ENCODE measurements at regions not wholly inside any gene's neighbourhood (a gene's known extent, or its start where the extent isn't known, plus 50 kb on each side); places are given as distances from the start of the nearest gene placed in this dataset.
"Not testable (repeated sequence)": the region's sequence is repeated elsewhere in the genome, so short reads cannot be mapped to it uniquely, and the experiment has no call there.

DNA sequence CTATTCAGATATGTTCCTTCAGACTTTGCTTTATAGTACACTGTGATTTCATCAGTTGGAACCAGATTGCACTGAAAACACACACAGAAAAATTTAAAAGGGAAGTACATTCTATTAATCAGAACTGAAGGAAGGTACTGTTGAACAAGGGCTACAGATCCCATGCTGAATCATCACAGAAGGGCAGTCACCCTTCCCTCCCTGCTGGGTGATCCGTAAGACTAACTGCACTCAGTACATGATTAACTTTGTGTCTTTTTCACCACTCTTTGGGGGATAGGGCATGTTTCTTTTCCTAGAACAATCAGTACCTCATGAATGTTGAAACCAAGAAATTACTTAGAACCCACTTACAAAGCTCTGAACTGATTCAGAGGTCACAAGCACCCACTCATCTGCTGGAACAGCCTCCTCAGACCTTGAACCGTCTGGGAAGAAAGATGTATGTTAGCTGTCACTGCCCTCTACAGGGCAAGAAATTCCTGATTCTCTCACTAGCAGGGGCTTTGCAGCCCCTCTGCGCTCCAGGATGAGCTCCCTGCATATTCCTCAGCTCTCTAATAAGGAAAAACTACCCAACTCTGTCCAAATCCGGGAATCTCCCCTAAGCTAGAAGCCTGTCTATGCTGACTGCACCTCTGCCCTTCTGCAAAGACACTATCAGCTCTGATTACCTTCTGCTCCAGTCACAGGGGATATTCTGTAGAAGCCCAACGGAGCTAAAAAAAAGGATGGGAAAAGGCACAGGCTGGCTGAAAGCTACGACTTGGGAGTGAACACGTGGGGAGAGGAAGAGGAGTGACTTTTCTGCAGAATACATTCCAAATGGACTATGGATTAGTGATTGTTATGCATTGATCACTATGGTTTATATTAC, 51.0 kb downstream of the IARS1 start:
- DNase-seq: no peak

DNA sequence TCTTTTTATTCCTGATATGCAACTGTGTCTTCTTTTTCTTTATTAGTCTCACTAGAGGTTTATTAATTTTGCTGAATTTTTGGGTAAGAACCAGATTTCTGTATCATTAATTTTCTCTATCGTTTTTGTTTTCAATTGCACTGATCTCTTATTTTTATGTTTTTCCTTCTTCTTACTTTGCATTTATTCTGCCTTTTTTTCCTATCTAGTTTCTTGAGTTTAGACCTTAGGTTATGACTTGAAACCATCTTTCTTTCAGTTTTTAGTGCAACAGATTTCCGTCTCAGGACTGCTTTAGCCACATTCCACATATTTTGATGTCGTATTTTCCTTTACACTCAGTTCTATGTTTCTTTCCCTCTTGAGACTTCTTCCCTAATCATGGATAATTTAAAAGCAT, 56.6 kb downstream of the IARS1 start:
- DNase-seq: no peak

DNA sequence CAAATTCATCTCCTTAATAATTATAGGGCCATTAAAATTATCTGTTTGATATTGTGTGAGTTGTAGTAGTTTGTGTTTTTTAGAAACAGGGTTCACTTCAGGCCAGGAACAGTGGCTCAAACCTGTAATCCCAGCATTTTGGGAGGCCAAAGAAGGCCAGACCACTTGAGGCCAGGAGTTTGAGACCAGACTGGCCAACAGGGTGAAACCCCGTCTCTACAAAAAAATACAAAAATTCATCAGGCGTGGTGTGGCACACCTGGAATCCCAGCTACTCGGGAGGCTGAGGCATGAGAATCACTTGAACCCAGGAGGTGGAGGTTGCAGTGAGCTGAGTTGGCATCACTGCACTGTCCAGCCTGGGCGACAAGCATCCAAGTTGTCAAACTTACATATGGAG, 57.0 kb downstream of the IARS1 start:
- no peak for DNase-seq

DNA sequence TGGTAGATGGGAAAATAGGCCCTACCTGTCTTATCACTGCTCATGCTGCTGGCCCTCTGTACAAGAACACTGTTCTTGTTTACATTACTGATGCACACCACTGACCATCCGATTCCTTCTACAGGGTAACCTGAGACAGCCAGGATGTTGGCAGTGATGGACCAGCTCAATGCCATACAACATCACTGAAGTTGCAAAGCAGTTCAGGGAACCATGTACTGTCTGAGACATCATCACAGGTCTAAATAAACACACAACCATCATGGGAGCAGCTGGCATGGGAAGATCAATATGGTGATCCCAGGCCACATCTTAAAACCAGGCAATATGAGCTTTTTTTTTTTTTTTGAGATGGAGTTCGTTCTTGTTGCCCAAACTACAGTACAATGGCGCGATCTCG, 59.0 kb downstream of the IARS1 start:
- DNase-seq: no peak

DNA sequence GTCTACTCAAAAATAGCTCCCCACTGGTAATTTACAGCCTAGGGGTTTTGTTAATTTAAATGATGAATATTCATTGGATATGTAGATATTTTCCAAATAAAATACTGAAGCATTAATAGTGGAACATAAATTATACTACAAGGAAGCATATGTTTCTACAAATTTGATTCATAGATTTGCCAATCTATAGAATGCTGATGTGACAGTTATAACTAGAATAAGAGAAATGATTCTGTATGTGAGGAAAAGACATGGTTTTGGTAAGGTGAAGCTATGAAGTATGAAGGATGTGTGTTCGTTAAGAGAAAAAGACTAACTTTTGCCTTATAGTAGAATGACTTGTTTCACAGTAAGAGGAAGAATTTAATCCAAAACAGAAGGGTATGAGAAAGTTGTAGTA, 61.3 kb downstream of the IARS1 start:
- no peak for DNase-seq

DNA sequence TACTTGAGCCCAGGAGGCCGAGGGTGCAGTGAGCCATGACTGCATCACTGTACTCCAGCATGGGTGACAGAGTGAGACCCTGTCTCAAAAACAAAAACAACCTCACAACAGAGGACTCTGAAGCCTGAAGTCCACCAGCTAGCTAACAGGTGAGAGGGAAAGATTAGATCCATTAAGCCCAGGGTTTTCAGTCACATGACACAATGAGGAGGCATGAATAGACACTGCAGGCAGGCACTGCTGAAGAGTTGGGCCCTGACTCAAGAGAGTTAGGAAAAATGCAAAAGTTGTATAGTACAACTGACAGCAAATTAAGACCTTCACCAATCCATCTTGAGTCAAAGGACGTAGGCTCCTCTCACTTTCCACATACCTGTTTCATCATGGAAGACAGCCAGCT, 64.9 kb downstream of the IARS1 start:
- DNase-seq: no peak

DNA sequence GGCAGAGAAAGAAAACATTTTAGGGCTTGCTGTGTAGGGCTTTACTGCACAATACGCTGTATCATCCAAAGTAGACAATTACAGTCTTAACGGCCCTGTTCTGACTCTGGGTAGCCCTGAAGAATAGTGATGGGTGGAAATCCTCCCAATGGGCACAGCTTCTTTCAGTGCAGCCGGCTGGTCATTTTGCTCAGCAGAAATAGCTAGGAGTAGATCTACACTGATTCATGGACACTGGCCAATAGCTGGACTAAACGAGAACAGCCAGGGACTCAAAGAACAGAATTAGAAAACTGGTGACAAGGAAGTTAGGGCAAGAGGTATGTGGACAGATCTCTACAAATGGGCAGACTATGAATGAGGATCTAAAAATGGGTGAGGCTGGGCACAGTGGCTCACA, 69.3 kb downstream of the IARS1 start:
- DNase-seq: no peak

DNA sequence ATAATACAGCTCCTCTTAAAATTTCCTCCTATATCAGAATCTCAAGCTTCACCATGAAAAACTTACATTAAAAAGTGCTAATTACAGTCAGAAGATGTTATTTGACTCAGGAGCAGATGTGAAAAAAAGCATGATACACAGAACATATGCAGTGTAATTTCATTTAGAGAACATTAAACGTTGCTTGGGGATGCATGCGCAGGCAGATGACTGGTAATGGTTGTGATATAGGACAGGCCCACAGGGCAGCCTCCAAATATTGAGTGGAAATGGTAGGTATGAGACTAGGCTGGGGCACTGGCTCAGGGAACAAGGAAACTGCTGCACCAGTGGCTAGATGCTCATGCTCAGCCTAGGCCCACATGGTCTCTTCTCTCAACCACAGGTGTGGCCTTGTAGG, 69.7 kb downstream of the IARS1 start:
- DNase-seq: no peak

DNA sequence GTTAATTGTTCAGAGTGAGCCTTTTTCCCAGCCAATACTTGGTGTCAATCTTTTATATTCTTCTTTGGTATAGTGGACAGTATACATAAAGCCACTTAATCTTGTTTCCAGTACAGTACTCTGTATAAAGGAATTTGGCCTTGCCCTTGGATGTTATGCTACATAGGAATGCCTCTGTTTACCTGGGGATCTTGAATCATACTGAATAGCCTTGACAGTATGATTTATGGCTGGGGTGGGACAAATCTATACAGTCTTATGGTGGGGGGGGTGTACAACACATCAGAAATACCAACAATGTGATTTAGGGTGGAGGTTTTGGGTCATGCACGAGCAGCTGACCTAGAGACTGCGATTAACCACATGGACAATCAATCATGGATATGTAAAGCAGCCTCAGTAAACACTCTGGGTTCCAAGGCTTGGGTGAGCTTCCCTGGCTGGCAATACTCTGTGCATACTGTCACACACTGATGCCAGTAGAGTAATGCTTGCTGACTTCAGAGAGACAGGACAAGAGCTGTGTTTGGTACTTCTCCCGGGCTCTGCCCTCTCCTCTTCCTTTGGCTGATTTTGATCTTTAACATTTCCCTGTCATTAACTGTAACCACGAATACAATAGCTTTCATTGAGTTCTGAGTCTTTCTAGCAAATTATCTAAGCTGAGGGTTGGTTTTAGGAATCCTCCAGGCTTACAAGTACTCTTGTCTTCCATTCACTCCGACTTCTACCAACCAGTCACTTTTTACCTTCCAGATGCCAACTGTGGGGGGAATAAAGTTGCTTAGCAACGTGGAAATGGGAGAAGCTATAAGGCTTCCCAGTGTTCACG, 84.6 kb downstream of the IARS1 start:
- DNase-seq: no peak

DNA sequence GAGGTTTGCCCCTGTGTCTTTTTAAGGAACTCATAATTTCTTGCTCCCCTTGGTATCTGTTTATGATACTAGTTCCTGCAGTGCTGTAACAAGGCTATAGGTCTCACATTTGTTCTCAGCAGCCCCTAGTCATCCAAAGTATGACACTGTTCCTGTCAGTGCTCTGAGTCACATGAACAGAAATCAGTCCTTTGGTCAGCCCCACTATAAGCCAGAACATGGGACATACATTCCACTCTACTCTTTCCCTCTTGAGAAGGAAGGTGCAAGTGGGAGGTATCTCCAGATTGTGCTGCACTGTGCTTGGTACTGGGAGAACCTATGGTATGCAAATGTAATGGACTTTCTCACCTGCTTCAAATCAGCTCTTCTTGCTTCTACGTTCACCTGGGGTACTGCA, 87.0 kb downstream of the IARS1 start:
- DNase-seq: no peak

DNA sequence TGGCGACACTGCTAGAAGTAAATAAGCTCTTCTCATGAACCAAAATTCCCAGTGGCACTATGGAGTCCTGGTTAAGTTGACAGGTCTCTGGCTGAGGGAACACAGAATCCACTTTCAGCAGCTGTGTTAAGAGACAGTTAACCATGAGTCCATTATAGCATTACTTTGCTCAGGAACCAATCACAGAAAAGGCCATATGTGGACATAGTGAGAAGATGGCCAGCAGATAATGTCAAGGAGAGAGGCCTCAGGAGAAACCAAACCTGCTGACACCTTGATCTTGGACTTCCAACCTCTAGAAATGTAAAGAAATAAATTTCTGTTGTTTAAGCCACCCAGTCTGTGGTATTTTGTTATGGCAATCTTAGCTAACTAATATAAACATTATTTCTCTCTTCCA, 88.7 kb upstream of the SPTLC1 start:
- not testable (repeated sequence) for DNase-seq

DNA sequence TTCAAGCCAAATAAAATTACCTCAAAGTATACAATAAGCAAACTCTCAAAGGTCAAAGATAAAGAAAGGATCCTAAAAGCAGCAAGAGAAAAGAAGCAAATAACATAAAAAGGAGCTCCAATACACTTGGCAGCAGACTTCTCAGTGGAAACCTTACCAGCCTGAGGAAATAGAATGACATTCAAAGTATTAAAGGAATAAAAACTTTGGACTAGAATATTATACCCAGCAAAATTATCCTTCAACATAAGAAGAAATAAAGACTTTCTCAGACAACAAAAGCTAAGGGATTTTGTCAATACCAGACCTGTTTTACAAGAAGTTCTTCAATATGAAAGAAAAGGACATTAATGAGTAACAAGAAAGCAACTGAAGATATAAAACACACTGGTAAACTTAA, 83.0 kb upstream of the SPTLC1 start:
- DNase-seq: not testable (repeated sequence)

DNA sequence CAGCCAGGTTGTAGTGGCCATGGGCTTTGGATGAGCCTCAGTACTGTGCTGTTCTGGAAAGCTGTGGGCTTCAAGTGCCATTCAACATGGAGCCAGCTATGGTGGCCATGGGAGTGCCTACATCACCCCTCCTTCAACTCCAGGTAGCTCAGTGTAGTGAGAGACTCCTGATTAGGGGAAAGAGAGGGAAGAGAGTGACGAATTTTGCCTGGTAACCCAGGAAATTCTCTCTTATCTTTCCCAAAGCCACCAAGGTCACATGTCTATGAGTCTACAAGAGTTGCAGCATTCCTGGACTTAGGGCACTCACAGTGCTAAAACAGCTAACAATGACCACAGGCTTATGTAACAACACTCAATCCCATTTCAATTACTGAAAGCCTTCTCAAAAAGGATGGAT, 81.7 kb upstream of the SPTLC1 start:
- no peak for DNase-seq

DNA sequence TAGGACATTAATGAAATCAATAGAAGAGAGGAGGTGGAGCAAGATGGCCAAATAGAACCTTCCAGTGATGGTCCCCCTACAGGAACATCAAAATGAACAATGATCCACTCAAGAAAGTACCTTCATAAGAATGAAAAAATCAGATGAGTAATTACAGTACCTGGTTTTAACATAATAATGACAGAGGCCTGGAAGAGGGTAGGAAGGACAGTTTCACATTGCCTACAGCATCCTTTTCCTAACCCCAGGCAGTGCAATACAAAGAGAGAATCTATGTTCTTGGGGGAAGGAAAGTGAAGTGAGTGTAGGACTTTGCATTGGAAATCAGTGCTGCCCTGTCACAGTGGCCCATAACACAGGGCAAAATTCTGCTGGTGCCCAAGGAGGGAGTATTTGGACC, 81.2 kb upstream of the SPTLC1 start:
- DNase-seq: no peak

DNA sequence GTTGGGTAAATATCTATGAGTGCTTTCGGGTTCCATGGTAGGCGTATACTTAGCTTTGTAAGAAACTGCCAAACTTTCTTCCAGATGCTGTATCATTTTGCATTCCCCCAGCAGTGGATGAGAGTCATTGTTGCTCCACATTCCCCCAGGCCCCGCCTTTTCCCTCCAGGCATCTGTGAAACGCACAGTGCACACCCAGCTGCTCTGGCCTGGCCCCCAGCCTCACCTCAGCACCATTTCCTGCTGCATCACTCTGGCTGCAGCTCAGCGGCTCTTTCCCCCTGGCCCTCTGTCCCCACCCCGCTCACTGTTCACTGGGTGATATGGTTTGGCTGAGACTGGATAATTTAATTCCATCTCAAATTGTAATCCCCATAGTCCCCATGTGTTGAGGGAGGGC, 76.6 kb upstream of the SPTLC1 start:
- no peak for DNase-seq

DNA sequence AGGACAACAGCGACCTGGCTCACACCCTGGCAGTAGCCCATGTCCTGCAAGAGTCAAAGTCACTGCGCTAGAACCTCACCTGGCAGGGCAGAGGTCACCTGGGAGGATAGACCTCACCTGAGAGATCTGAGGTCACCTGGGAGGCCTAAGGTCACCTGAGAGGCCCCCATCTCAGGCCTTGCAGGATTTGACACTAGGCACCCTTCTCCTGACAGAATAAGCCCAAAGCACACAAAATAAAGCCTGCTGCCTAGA, 75.2 kb upstream of the SPTLC1 start:
- no peak for DNase-seq

DNA sequence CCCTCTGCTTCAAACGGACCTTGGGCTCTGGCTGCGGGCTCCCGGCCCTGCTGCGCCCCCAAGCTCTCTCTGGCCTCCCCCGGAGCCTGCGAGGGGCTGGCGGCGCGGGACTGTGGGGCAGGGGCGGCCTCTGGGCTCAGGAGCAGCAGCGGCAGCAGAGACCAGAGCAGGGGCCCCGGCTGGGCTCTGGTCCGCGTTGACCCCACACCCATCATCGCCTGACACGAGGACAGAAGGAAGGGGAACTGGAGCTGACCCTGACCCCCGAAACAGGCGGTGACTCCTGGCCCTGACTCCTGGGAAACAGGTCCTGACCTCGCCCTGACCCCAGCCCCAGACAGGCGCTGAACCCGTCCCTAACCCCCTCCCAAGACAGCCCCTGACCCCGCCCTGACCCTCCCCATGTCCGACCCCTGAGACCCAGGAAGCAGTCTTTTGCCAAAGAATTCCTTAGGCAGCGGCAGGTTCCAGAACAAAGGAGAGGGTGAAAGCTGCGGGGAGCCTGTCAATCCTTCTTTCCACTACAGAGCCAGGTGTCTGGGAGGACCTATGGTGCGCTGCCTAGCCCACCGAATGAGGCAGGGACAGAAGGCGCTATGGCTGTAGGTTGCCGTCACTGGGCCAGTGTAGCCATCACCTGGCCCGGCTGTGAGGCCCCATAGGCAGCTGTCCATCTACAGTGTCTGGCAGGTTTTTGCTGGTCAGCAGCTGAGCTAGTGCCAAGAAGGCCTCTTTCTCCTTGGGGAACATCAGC, 74.7 kb upstream of the SPTLC1 start:
- DNase-seq: no peak

DNA sequence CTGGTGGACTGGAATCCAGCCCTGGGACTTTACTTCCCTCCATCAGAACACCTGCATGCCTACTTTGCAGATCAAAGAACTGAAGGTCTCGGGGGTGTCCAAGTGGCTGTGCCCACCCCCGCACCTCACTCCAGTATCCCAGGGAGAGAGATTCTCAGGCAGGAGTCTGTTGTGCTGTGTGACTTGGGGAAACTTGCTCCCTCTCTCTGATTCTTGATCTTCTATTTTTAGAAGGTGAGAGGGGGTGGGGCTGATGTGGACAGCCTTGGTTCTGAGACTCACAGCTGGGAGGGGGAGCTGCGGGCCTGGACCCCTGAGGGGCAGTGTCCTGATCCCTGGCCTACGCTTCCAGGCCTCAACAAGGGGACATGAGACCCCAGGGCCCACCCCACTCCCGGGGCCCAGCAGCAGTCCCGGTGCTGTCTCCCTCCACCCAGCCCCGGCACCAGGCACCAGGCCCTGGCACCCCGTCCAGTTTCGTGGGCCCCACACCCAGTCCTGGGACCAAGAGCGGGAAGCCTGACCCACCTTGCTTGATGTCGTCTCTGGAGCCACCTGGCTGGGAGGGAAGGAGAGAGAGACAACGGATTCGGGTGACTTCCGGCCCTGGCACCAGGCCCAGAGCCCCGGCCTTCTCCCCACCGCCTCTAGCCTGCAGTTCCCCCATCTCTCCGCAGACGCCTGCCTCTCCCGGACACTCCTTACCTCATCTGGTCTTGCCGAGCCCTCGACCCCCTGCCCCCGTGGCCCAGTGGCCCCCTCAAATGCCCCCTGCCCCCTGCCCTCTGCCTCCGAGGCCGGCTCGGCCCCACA, 74.0 kb upstream of the SPTLC1 start:
- DNase-seq: no peak

DNA sequence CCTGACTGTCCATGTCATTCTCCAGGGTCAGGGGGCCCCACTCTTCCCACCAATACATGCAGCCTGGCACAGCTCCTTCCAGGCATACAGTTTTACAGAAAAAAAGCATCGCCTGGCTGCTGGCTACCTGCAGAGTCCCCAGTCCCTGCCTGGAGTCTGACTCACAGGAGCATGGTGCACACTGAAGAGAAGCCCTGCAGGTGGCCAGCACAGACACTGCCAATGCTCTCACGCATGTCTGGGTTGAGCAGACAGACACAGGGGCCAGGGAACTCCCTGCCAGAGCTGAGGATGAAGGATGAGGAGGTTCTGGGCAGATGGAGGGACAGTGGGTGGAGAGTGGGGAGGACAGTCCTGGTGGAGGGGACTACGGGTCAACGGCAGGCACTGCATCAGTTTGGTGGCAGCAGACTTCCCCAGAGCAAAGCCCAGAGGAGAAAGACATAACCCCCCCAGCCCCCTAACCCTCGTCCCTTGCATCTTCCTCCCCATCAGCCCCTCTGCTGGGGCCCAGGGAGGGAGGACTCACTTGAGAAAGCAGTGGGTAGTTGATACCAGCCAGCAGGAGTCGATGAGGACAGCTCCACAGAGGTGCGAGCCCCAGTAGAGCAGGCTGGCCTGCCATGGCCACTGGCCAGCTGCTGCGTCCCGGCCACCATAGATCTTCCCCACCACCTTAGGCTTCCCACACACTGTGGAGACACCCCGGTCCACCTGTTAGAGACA, 72.9 kb upstream of the SPTLC1 start:
- no peak for DNase-seq

DNA sequence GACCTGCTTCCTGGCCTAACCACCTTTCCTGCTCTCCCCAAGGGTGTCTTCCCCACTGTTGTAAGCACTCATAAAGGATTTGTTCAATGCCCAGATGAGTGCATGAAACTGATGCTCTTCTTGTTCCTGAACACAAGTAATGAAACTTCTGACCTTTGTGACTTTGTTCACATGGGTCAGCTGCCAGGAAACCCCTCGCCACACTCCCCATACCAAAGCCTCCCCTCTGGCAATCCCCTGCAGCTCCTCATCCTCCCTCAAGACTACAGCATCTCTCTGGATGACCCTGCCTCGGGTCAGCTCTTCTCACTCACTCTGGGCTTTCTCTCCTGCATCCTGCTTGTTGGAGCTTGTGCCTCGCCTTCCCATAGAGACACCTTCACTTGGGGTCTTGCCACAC, 72.2 kb upstream of the SPTLC1 start:
- DNase-seq: no peak

DNA sequence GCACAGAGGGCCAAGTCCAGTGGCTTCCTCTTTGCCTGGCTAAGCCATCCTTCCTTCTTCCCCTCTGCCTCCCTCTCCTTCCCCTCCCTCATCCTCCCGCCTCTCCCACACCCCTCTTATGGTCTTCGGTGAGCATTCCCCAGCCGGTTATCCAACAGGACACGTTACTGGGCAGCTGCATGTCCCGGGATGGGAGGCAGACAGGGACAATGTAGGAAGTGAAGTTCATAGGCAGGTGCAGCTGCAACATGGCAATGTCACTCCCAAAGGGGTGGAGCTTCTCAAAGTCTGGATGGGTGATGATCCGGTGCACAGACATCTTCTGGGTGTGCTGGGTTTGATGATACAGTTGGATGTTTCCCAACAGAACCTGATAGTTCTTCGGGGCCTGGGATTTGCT, 71.4 kb upstream of the SPTLC1 start:
- DNase-seq: no peak
